Fibroblast of skin of abdomen (primary cell): ENCODE measurements at regions not wholly inside any gene's neighbourhood (a gene's known extent, or its start where the extent isn't known, plus 50 kb on each side); places are given as distances from the start of the nearest gene placed in this dataset.
"Not testable (repeated sequence)": the region's sequence is repeated elsewhere in the genome, so short reads cannot be mapped to it uniquely, and the experiment has no call there.

Experiments
- DNase-seq: peaks from one replicate; pipeline ENCODE4 v3.0.0-alpha.2; 2013

- DNase-seq, result no peak
Observed at GRCh38 chr2:115904516-115904915, 1462.1 kb downstream of the DPP10 start.

- no peak for DNase-seq
Observed at GRCh38 chr2:115908731-115909130, 1466.3 kb downstream of the DPP10 start.

GRCh38 chr2:115910270-115910669 lies 1467.8 kb downstream of the DPP10 start:
- DNase-seq, result no peak

GRCh38 chr2:115913921-115914320 lies 1471.5 kb downstream of the DPP10 start:
- no peak for DNase-seq

GRCh38 chr2:115921541-115921940 lies 1479.1 kb downstream of the DPP10 start:
- DNase-seq, result no peak

GRCh38 chr2:115939902-115940301 lies 1497.5 kb downstream of the DPP10 start:
- DNase-seq, result no peak

GRCh38 chr2:115942800-115943199 lies 1500.4 kb downstream of the DPP10 start:
- DNase-seq, result no peak

- DNase-seq, result no peak
Observed at GRCh38 chr2:115946341-115946740, 1503.9 kb downstream of the DPP10 start.

GRCh38 chr2:115946891-115947290 lies 1504.5 kb downstream of the DPP10 start:
- DNase-seq, result no peak

- no peak for DNase-seq
Observed at GRCh38 chr2:115976916-115977315, 1534.5 kb downstream of the DPP10 start.

GRCh38 chr2:115999039-115999438 lies 1556.6 kb downstream of the DPP10 start:
- no peak for DNase-seq

GRCh38 chr2:116023026-116023425 lies 1580.6 kb downstream of the DPP10 start:
- no peak for DNase-seq

- not testable (repeated sequence) for DNase-seq
Observed at GRCh38 chr2:116038758-116039157, 1596.3 kb downstream of the DPP10 start.

- DNase-seq, result no peak
Observed at GRCh38 chr2:116042530-116042929, 1600.1 kb downstream of the DPP10 start.

GRCh38 chr2:116057538-116057937 lies 1615.1 kb downstream of the DPP10 start:
- no peak for DNase-seq

- no peak for DNase-seq
Observed at GRCh38 chr2:116061023-116061422, 1618.6 kb downstream of the DPP10 start.

- no peak for DNase-seq
Observed at GRCh38 chr2:116073731-116074130, 1631.3 kb downstream of the DPP10 start.

- no peak for DNase-seq
Observed at GRCh38 chr2:116074161-116074560, 1631.7 kb downstream of the DPP10 start.

- DNase-seq, result no peak
Observed at GRCh38 chr2:116088236-116088635, 1645.8 kb downstream of the DPP10 start.

- no peak for DNase-seq
Observed at GRCh38 chr2:116094196-116094595, 1651.8 kb downstream of the DPP10 start.

GRCh38 chr2:116095636-116096035 lies 1653.2 kb downstream of the DPP10 start:
- DNase-seq, result no peak

- DNase-seq, result no peak
Observed at GRCh38 chr2:116098049-116098448, 1655.6 kb downstream of the DPP10 start.

GRCh38 chr2:116109471-116109870 lies 1667.0 kb downstream of the DPP10 start:
- no peak for DNase-seq

GRCh38 chr2:116117845-116118244 lies 1675.4 kb downstream of the DPP10 start:
- no peak for DNase-seq

- DNase-seq, result no peak
Observed at GRCh38 chr2:116132833-116133232, 1681.7 kb upstream of the DDX18 start.
